Mesothelial cell of epicardium (in vitro differentiated cells): ENCODE measurements at regions not wholly inside any gene's neighbourhood (a gene's known extent, or its start where the extent isn't known, plus 50 kb on each side); places are given as distances from the start of the nearest gene placed in this dataset.

ENCODE experiments used
- DNase-seq, 2 experiments: peaks; one replicate each; pipeline ENCODE4 v3.0.0; 2021; ENCODE audit warnings: low spot score in 2 of 2; ENCODE audit not compliant: unreplicated experiment in 2 of 2
- H3K27ac Mint-ChIP-seq: 2 replicates; pipeline ENCODE4 v1.8.0; 2021; ENCODE audit warnings: mixed read lengths
- H3K27me3 Mint-ChIP-seq: 2 replicates; pipeline ENCODE4 v1.8.0; 2021; ENCODE audit warnings: low read depth, mixed read lengths
- H3K36me3 Mint-ChIP-seq: 2 replicates; pipeline ENCODE4 v1.8.0; 2021; ENCODE audit warnings: mixed read lengths
- H3K4me1 Mint-ChIP-seq: 2 replicates; pipeline ENCODE4 v1.8.0; 2021; ENCODE audit warnings: mixed read lengths
- H3K4me3 Mint-ChIP-seq: 2 replicates; pipeline ENCODE4 v1.8.0; 2021; ENCODE audit warnings: mild to moderate bottlenecking, moderate library complexity, mixed read lengths
- H3K9me3 Mint-ChIP-seq: 2 replicates; pipeline ENCODE4 v1.8.0; 2021; ENCODE audit warnings: mixed read lengths
- CTCF ChIP-seq: fragments of 200-600 bp; sonication (generic); IDR thresholded peaks from one replicate; pipeline ENCODE4 v1.5.0; 2021; ENCODE audit warnings: antibody characterized with exemption; ENCODE audit not compliant: unreplicated experiment

- TF ChIP-seq CTCF: no peak
- DNase-seq: no peak
- Mint-ChIP-seq H3K27me3 (no peaks in the 10 kb centered on the region), H3K4me1 (peaks cover 30% of the 10 kb centered on the region), H3K9me3 (peaks cover 10% of the 10 kb centered on the region), H3K36me3 (no peaks in the 10 kb centered on the region), H3K27ac (no peak overlapping the region), H3K4me3 (no peak overlapping the region)
Measured at GRCh38 chr10:121048749-121049148, 197.6 kb downstream of the WDR11 start.

- no peak overlapping the region for H3K4me3 Mint-ChIP-seq
- H3K4me1 Mint-ChIP-seq: peaks cover 27% of the 10 kb centered on the region
- DNase-seq: no peak
- H3K27ac Mint-ChIP-seq: peak overlapping the region; percentile 64
- H3K27me3 Mint-ChIP-seq: no peaks in the 10 kb centered on the region
- TF ChIP-seq CTCF: no peak
- H3K9me3 Mint-ChIP-seq: peaks cover 10% of the 10 kb centered on the region
- H3K36me3 Mint-ChIP-seq: no peaks in the 10 kb centered on the region
Measured at GRCh38 chr10:121049489-121049888, 198.3 kb downstream of the WDR11 start.

GRCh38 chr10:121049923-121050322, 198.8 kb downstream of the WDR11 start:
- DNase-seq: no peak
- Mint-ChIP-seq H3K27me3 (no peaks in the 10 kb centered on the region), H3K36me3 (no peaks in the 10 kb centered on the region), H3K4me1 (peaks cover 27% of the 10 kb centered on the region), H3K9me3 (peaks cover 10% of the 10 kb centered on the region), H3K4me3 (no peak overlapping the region), H3K27ac (no peak overlapping the region)
- TF ChIP-seq CTCF: no peak

GRCh38 chr10:121051171-121051570, 200.0 kb downstream of the WDR11 start:
- Mint-ChIP-seq H3K36me3 (no peaks in the 10 kb centered on the region), H3K9me3 (peaks cover 10% of the 10 kb centered on the region), H3K4me1 (peaks cover 27% of the 10 kb centered on the region), H3K27ac (no peak overlapping the region), H3K27me3 (no peaks in the 10 kb centered on the region), H3K4me3 (no peak overlapping the region)
- no peak for TF ChIP-seq CTCF
- no peak for DNase-seq

- H3K4me3 Mint-ChIP-seq: no peak overlapping the region
- no peak for DNase-seq
- H3K27ac Mint-ChIP-seq: peak overlapping the region; percentile 77
Measured at GRCh38 chr10:121051696-121052279, 200.6 kb downstream of the WDR11 start.

More at GRCh38 chr10:121051696-121052279, 200.6 kb downstream of the WDR11 start:
- TF ChIP-seq CTCF: no peak
- Mint-ChIP-seq H3K36me3 (no peaks in the 10 kb centered on the region), H3K27me3 (no peaks in the 10 kb centered on the region), H3K4me1 (peaks cover 30% of the 10 kb centered on the region), H3K9me3 (peaks cover 10% of the 10 kb centered on the region)
